ENCODE measurements at regions not wholly inside any gene's neighbourhood (a gene's known extent, or its start where the extent isn't known, plus 50 kb on each side); places are given as distances from the start of the nearest gene placed in this dataset.

DNA sequence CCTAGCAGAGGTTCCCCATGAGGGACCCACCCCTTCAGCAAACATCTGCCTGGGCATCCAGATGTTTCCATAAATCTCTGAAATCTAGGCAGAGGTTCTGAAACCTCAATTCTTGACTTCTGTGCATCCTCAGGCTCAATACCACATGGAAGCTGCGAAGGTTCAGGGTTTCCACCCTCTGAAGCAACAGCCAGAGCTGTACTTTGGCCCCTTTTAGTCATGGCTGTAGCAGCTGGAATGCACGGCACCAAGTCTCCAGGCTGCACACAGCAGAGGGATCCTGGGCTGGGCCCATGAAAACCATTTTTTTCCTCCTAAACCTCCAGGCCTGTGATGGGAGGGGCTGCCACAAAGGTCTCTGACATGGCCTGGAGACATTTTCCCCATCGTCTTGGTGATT is 93.0 kb upstream of the FIGN start:
- TF ChIP-seq CTCF (IDR thresholded peaks at IDR 0.05) (no peak), EZH2 (IDR thresholded peaks at IDR 0.05) (no peak)

All from neural progenitor cell (in vitro differentiated cells).